A549 (cell line): ENCODE measurements at regions not wholly inside any gene's neighbourhood (a gene's known extent, or its start where the extent isn't known, plus 50 kb on each side); places are given as distances from the start of the nearest gene placed in this dataset.

ENCODE experiments used
- ATAC-seq, 2 experiments: fragments of 200-7000 bp in 1 of 2; fragments of >200 bp in 1 of 2; cut with Nextera tagmentation in 1 of 2; cut with Tn5 transposase in 1 of 2; 3 replicates each; pipeline versions ENCODE4 v1.8.0 to v1.9.1; 2018 to 2020; ENCODE audit warnings: mild to moderate bottlenecking in 1 of 2, moderate library complexity in 1 of 2
- CTCF ChIA-PET: fragments of 300-600 bp; sonication (Branson Sonifier 250); formaldehyde crosslinking; extraction: SDS; loops from one replicate; lab custom pipeline; 2021; ENCODE audit warnings: antibody characterized with exemption, inconsistent platforms; lab: Yijun Ruan, JAX
- POLR2A ChIA-PET: fragments of 350-600 bp; formaldehyde crosslinking; extraction: SDS; loops from one replicate; lab custom pipeline; 2021; ENCODE audit warnings: antibody characterized with exemption, inconsistent platforms; lab: Yijun Ruan, JAX
- DNase-seq, 2 experiments: peaks; one replicate each; pipeline versions ENCODE4 v3.0.0 to v3.0.0-alpha.2; 2011 to 2016; ENCODE audit warnings: low read depth in 1 of 2, low spot score in 1 of 2
- FAIRE-seq: peaks from 2 replicates; lab custom pipeline; 2011; peaks lifted over from hg19 to GRCh38; lab: Jason Lieb, UNC
- H3K27ac ChIP-seq, 2 experiments: fragments of >200 bp; sonication (Bioruptor Twin); formaldehyde crosslinking; 3 replicates each; pipeline ENCODE4 v1.5.1; 2016 to 2017
- H3K4me1 ChIP-seq: fragments of >200 bp; sonication (Bioruptor Twin); formaldehyde crosslinking; 3 replicates; pipeline ENCODE4 v1.6.1; 2016
- H3K4me2 ChIP-seq: fragments of >200 bp; sonication (Bioruptor Twin); formaldehyde crosslinking; 3 replicates; pipeline ENCODE4 v1.6.1; 2016
- H3K4me3 ChIP-seq: fragments of >200 bp; sonication (Bioruptor Twin); formaldehyde crosslinking; 3 replicates; pipeline ENCODE4 v1.5.1; 2016
- H3K9me3 ChIP-seq: fragments of >200 bp; sonication (Bioruptor Twin); formaldehyde crosslinking; 3 replicates; pipeline ENCODE4 v1.6.1; 2016
- ATOH8 ChIP-seq: fragments of 250-450 bp; sonication (Bioruptor Pico); IDR thresholded peaks from 2 replicates; pipeline ENCODE4 v1.5.0; 2020; ENCODE audit warnings: low read depth, mild to moderate bottlenecking, moderate library complexity
- CEBPB ChIP-seq, 2 experiments: fragments of >200 bp in 1 of 2; sonication (Bioruptor Twin) in 1 of 2; formaldehyde crosslinking in 1 of 2; IDR thresholded peaks; 2 replicates each; pipeline ENCODE4 v1.6.1; 2012 to 2016
- CHD2 ChIP-seq: fragments of 150-350 bp; IDR thresholded peaks from 2 replicates; pipeline ENCODE4 v1.6.1; 2014; ENCODE audit warnings: low read length; ENCODE audit not compliant: partially characterized antibody
- CHD4 ChIP-seq: fragments of 200-600 bp; sonication (generic); IDR thresholded peaks from 2 replicates; pipeline ENCODE4 v1.6.1; 2016; ENCODE audit warnings: antibody characterized with exemption, mild to moderate bottlenecking, borderline replicate concordance
- CTCF ChIP-seq: fragments of >200 bp; sonication (Bioruptor Twin); formaldehyde crosslinking; IDR thresholded peaks from 3 replicates; pipeline ENCODE4 v1.5.1; 2016
- E2F6 ChIP-seq: IDR thresholded peaks from 2 replicates; pipeline ENCODE4 v1.6.1; 2012; ENCODE audit warnings: low read depth, borderline replicate concordance
- EP300 ChIP-seq, 2 experiments: fragments of >200 bp; sonication (Bioruptor Twin); formaldehyde crosslinking; IDR thresholded peaks; 2 replicates in 1 of 2; 3 replicates in 1 of 2; pipeline ENCODE4 v1.6.1; 2016 to 2017
- ESRRA ChIP-seq: fragments of 150-350 bp; IDR thresholded peaks from 2 replicates; pipeline ENCODE4 v1.6.1; 2014; ENCODE audit warnings: mild to moderate bottlenecking, low read length, borderline replicate concordance
- FOSL2 ChIP-seq, 2 experiments: fragments of 450-650 bp in 1 of 2; fragments of >200 bp in 1 of 2; sonication (Bioruptor Twin) in 1 of 2; formaldehyde crosslinking; IDR thresholded peaks; 2 replicates each; pipeline versions ENCODE4 v1.5.0 to v1.6.1; 2016 to 2020; ENCODE audit warnings: mild to moderate bottlenecking in 1 of 2, moderate library complexity in 1 of 2
- GATA3 ChIP-seq: IDR thresholded peaks from 2 replicates; pipeline ENCODE4 v1.6.1; 2012; ENCODE audit warnings: borderline replicate concordance
- HEYL ChIP-seq: fragments of 250-450 bp; sonication (Bioruptor Pico); IDR thresholded peaks from 2 replicates; pipeline ENCODE4 v1.8.0; 2021; ENCODE audit warnings: mild to moderate bottlenecking, moderate library complexity
- MAFK ChIP-seq: fragments of 450-650 bp; IDR thresholded peaks from 2 replicates; pipeline ENCODE4 v1.6.1; 2014; ENCODE audit not compliant: partially characterized antibody
- MAX ChIP-seq: IDR thresholded peaks from 2 replicates; pipeline ENCODE4 v1.6.1; 2012
- MAZ ChIP-seq: fragments of 150-350 bp; IDR thresholded peaks from 2 replicates; pipeline ENCODE4 v1.6.1; 2014; ENCODE audit warnings: antibody characterized with exemption, low read depth, low read length, borderline replicate concordance
- NPAS2 ChIP-seq: fragments of 250-450 bp; sonication (Bioruptor Pico); IDR thresholded peaks from 2 replicates; pipeline ENCODE4 v1.8.0; 2022; ENCODE audit warnings: mild to moderate bottlenecking, moderate library complexity, borderline replicate concordance
- NR3C1 ChIP-seq: fragments of >200 bp; sonication (Bioruptor Twin); formaldehyde crosslinking; IDR thresholded peaks from 3 replicates; pipeline ENCODE4 v1.6.1; 2017
- PBX3 ChIP-seq: IDR thresholded peaks from 2 replicates; pipeline ENCODE4 v1.6.1; 2012
- POLR2A ChIP-seq: IDR thresholded peaks from 2 replicates; pipeline ENCODE4 v1.6.1; 2012; ENCODE audit warnings: mild to moderate bottlenecking, low read length
- RAD21 ChIP-seq, 2 experiments: fragments of >200 bp in 1 of 2; sonication (Bioruptor Twin) in 1 of 2; formaldehyde crosslinking in 1 of 2; IDR thresholded peaks in 1 of 2; conservative IDR thresholded peaks in 1 of 2; 2 replicates in 1 of 2; 3 replicates in 1 of 2; pipeline ENCODE4 v1.6.1; 2012 to 2018; ENCODE audit warnings: inconsistent platforms in 1 of 2
- RARB ChIP-seq: fragments of 250-450 bp; sonication (Bioruptor Pico); IDR thresholded peaks from 2 replicates; pipeline ENCODE4 v1.8.0; 2021; ENCODE audit warnings: mild to moderate bottlenecking, moderate library complexity
- REST ChIP-seq: fragments of 200-600 bp; sonication (generic); IDR thresholded peaks from 2 replicates; pipeline ENCODE4 v1.6.1; 2016; ENCODE audit warnings: antibody characterized with exemption, mild to moderate bottlenecking, moderate library complexity
- RNF2 ChIP-seq: fragments of 200-600 bp; sonication (generic); IDR thresholded peaks from 2 replicates; pipeline ENCODE4 v1.6.1; 2016; ENCODE audit warnings: low read depth, mild to moderate bottlenecking, antibody characterized with exemption, moderate library complexity, borderline replicate concordance
- ZFP36 ChIP-seq: fragments of 450-650 bp; IDR thresholded peaks from 2 replicates; pipeline ENCODE4 v1.6.1; 2014; ENCODE audit warnings: borderline replicate concordance; ENCODE audit not compliant: partially characterized antibody
- ZNF302 ChIP-seq: fragments of 250-450 bp; sonication (Bioruptor Pico); IDR thresholded peaks from 2 replicates; pipeline ENCODE4 v1.9.0; 2021; ENCODE audit warnings: inconsistent platforms, mild to moderate bottlenecking, moderate library complexity
- ZSCAN20 ChIP-seq: fragments of 250-450 bp; sonication (Bioruptor Pico); IDR thresholded peaks from 2 replicates; pipeline ENCODE4 v1.8.0; 2022; ENCODE audit warnings: mild to moderate bottlenecking, moderate library complexity
- WGBS: methylation state at CpG from one replicate; pipeline ENCODE4 v1.1.6; 2017; ENCODE audit errors: missing lambda C conversion rate; 5-methylcytosine and 5-hydroxymethylcytosine counted together

- 0% methylated on average over 1 of the region's 2 CpGs for WGBS
- no peaks in the 10 kb centered on the region for H3K4me1 ChIP-seq
- H3K4me3 ChIP-seq, result no peak overlapping the region
- TF ChIP-seq MAZ (no peak), E2F6 (no peak), MAFK (peak; percentile 35), ESRRA (no peak)
- DNase-seq (no peak), ATAC-seq (no peak), FAIRE-seq (no peak)
- H3K27ac ChIP-seq, result no peak overlapping the region
- CTCF ChIA-PET, result no interaction called here
- POLR2A ChIA-PET, result no interaction called here
- no peaks in the 10 kb centered on the region for H3K9me3 ChIP-seq
- H3K4me2 ChIP-seq, result no peak overlapping the region
Measured at GRCh38 chr2:129491308-129491707, 488.2 kb upstream of the RAB6C start.

GRCh38 chr2:129492548-129492947, 486.9 kb upstream of the RAB6C start:
- WGBS, result 43% methylated on average over 4 of the region's 4 CpGs

GRCh38 chr2:129499747-129500146, 479.7 kb upstream of the RAB6C start:
- Histone ChIP-seq H3K4me3 (no peak overlapping the region), H3K9me3 (no peaks in the 10 kb centered on the region), H3K27ac (no peak overlapping the region), H3K4me1 (no peaks in the 10 kb centered on the region), H3K4me2 (no peak overlapping the region)
- POLR2A ChIA-PET, result no interaction called here
- CTCF ChIA-PET, result no interaction called here
- no peak for ATAC-seq
- FAIRE-seq, result no peak
- WGBS, result 0% methylated on average over 2 of the region's 2 CpGs
- TF ChIP-seq CHD4, result no peak
- no peak for TF ChIP-seq ZFP36
- no peak for TF ChIP-seq RAD21 (conservative IDR thresholded peaks at IDR 0.05 in 1 of 2, IDR thresholded peaks at IDR 0.05 in 1 of 2)
- TF ChIP-seq REST, result no peak
- TF ChIP-seq CHD2, result no peak
- no peak for TF ChIP-seq GATA3
- no peak for TF ChIP-seq POLR2A
- no peak for TF ChIP-seq CTCF
- no peak for TF ChIP-seq ZNF302 (CRISPR knock-in tag)
- no peak for TF ChIP-seq MAFK
- no peak for TF ChIP-seq ZSCAN20 (CRISPR knock-in tag)
- TF ChIP-seq HEYL (CRISPR knock-in tag), result no peak
- no peak for TF ChIP-seq NR3C1
- TF ChIP-seq ATOH8, result no peak
- TF ChIP-seq RARB (CRISPR knock-in tag), result no peak
- no peak for TF ChIP-seq FOSL2 (IDR thresholded peaks at IDR 0.05)
- no peak for TF ChIP-seq FOSL2 (CRISPR knock-in tag; IDR thresholded peaks at IDR 0.05)
- no peak for TF ChIP-seq CEBPB (IDR thresholded peaks at IDR 0.05)
- no peak for TF ChIP-seq EP300 (IDR thresholded peaks at IDR 0.05)
- DNase-seq, result no peak

More at GRCh38 chr2:129492548-129492947, 486.9 kb upstream of the RAB6C start:
- FAIRE-seq (no peak), DNase-seq (no peak), ATAC-seq (no peak)
- no peak overlapping the region for H3K27ac ChIP-seq
- no peaks in the 10 kb centered on the region for H3K9me3 ChIP-seq
- H3K4me3 ChIP-seq, result no peak overlapping the region
- H3K4me2 ChIP-seq, result no peak overlapping the region
- no peaks in the 10 kb centered on the region for H3K4me1 ChIP-seq
- ChIA-PET POLR2A (no interaction called here), CTCF (no interaction called here)
- no peak for TF ChIP-seq NPAS2
- TF ChIP-seq MAX, result no peak
- no peak for TF ChIP-seq RNF2
- no peak for TF ChIP-seq PBX3
